Hepatic stellate cell (primary cell): ENCODE measurements at regions not wholly inside any gene's neighbourhood (a gene's known extent, or its start where the extent isn't known, plus 50 kb on each side); places are given as distances from the start of the nearest gene placed in this dataset.
"Not testable (repeated sequence)": the region's sequence is repeated elsewhere in the genome, so short reads cannot be mapped to it uniquely, and the experiment has no call there.

ENCODE experiments used
- DNase-seq: peaks from one replicate; pipeline ENCODE4 v3.0.0; 2011; ENCODE audit warnings: low spot score

GRCh38 chr6:103538381-103538780 lies 1321.3 kb downstream of the HACE1 start:
- DNase-seq: no peak

GRCh38 chr6:103534814-103535213 lies 1324.9 kb downstream of the HACE1 start:
- no peak for DNase-seq

- no peak for DNase-seq
Measured at GRCh38 chr6:103534095-103534494, 1325.6 kb downstream of the HACE1 start.

DNA sequence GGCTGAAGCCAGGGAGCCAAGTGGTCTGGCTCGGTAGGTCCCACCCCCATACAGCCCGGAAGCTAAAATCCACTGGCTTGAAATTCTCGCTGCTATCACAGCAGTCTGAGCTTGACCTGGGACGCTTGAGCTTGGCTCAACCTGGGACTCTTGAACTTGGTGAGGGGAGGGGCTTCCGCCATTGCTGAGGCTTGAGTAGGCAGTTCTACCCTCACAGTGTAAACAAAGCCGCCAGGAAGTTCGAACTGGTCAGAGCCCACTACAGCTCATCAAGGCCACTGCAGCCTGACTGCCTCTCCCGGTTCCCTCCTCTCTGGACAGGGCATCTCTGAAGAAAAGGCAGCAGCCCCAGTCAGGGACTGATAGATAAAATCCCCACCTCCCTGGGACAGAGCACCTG lies 1337.7 kb downstream of the HACE1 start:
- no peak for DNase-seq

GRCh38 chr6:103516336-103516735 lies 1343.4 kb downstream of the HACE1 start:
- no peak for DNase-seq

GRCh38 chr6:103507052-103507451 lies 1352.7 kb downstream of the HACE1 start:
- DNase-seq: no peak

GRCh38 chr6:103505155-103505518 lies 1354.6 kb downstream of the HACE1 start:
- DNase-seq: no peak

- no peak for DNase-seq
Measured at GRCh38 chr6:103504501-103505154, 1355.1 kb downstream of the HACE1 start.

GRCh38 chr6:103496588-103496987 lies 1363.1 kb downstream of the HACE1 start:
- DNase-seq: not testable (repeated sequence)

DNA sequence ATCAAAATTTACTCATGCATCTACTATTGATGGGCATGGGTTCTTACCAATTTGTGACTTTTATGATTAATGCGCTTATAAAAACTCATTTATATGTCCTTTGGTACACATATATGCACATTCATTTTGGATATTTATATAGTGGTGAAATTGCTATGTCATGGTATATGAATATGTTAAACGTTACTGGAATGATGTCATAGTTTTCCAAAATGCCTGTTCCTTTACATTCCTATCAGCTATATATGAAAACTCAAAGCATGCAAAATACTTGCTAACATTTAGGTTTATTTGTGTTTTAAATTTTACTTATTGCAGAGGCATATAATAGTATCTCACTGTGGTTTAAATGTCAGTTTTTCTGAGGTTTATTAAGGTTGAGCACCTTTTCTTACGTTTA lies 1403.1 kb downstream of the HACE1 start:
- no peak for DNase-seq

- DNase-seq: no peak
Measured at GRCh38 chr6:103455275-103455674, 1404.4 kb downstream of the HACE1 start.

GRCh38 chr6:103409475-103409874 lies 1450.2 kb downstream of the HACE1 start:
- DNase-seq: no peak

DNA sequence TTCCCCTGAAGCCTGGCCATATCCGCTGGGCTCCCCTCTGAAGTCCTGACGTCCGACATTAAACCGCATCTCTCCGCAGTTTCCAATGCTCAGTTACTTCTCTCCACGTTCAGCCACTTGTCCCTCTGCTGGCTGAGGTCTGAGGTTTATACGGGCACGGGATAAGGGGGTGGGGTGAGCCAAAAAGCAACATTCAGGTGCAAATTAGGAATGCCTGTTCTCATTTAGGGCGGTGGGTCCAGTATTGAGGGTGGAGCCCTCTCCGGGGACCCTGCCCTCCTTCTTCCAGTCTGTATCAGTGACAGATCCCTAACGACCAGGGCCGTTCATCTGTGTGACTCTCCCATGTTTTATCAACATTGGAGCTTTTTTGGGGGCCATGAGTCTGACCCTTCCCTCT lies 1454.4 kb downstream of the HACE1 start:
- DNase-seq: no peak

- DNase-seq: no peak
Measured at GRCh38 chr6:103404799-103405198, 1454.9 kb downstream of the HACE1 start.

DNA sequence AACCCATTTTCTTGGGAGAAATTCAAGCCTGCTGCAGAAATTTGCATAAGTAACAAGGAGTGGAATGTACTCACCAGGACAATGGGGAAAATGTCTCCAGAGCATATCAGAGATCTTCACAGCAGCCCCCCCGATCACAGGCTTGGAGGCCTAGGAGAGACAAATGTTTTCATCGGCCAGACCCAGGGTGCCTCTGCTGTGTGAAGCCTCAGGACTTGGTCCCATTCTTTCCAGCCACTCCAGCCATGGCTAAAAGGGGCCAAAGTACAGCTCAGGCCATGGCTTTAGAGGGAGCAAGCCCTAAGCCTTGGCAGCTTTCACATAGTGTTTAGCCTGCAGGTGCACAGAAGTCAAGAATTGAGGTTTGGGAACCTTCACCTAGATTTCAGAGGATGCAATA lies 1463.0 kb downstream of the HACE1 start:
- no peak for DNase-seq

GRCh38 chr6:103379272-103379671 lies 1480.4 kb downstream of the HACE1 start:
- DNase-seq: no peak

- DNase-seq: no peak
Measured at GRCh38 chr6:103367212-103367611, 1492.5 kb downstream of the HACE1 start.

DNA sequence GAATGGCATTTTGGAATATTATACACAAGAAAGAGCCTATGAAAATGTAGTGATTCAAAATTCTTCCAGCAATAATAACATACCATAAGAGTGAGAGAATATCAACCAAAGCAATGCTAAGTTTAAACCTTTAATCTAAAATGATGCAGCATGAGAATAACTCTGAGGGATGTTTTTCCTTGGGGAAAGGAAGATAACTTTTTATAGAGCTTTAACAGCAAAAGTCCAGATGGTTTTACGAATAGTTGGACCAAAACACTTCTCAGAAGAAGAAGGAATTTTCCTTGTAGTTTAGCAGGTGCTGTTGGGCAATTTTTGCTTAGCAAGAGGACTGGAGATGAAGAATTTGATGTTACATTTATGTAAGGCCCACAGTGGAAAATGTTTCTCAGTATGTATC lies 1503.2 kb downstream of the HACE1 start:
- no peak for DNase-seq

- DNase-seq: no peak
Measured at GRCh38 chr6:103344554-103345163, 1515.1 kb downstream of the HACE1 start.

GRCh38 chr6:103335412-103335811 lies 1524.3 kb downstream of the HACE1 start:
- DNase-seq: no peak

DNA sequence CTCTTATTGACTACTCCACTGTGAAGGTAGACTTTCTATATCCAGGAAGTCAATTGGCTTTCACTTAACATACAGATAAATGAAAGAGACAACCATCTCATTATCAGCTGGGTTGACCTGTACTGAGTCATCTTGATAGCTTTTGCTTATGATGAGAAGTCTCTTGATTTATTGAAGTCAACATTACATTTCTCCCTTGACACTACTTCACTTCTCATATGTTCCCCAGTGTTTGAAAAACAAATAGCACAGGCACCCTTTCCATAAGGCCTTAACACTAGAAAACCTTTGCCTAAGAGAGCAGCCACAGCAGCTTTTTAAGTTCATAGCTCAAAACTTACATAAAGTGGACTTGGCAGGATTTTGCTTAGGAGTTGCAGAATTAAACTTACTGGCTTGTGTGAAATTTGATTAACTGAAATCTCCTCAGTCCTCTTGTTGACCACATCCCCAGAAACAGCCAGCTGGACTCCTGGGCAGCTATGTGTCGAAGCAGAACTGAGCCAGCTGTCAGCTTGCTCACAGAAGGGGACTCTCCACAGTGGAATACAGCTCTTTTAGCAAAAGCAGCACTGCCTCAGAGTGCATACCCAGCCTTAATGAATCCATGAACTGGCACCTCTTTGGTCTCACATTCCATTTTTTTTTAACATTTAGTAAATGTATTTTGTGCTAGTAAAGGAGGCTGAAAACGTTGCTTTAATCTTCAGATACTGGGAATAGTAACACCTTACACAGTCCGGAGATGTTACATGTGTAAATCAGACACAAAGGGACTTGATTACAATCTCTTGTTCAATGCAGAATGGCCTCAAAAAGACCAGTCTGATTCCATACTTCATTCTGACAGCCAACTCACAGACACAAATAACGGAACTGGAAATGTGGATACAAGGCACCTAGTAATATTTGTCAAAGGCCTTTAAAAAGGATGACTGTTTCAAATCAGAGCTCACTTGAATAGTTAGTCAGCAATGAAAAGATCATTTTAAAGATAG lies 1532.7 kb downstream of the HACE1 start:
- no peak for DNase-seq

DNA sequence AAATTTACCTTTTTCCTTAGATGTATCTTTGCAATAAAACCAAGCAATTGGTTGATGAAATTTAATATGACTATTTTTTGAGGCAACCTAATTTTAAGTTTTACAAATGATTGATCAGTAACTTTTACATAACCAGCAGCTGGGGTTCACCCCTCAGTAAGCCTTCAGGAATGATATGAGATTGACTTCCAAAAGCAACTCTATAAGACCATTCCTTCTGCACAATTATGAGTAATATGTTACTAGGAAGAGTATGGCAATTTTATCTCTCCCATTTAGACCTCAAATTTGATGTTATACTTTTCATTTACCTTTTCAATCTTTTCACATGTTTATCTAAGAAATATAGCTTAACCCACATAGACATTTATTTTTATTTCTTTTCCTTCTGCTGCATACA lies 1546.3 kb downstream of the HACE1 start:
- DNase-seq: no peak

GRCh38 chr6:103294376-103294775 lies 1565.3 kb downstream of the HACE1 start:
- DNase-seq: not testable (repeated sequence)
